ENCODE measurements at regions not wholly inside any gene's neighbourhood (a gene's known extent, or its start where the extent isn't known, plus 50 kb on each side); places are given as distances from the start of the nearest gene placed in this dataset.

- TF ChIP-seq POLR2AphosphoS5 (IDR thresholded peaks at IDR 0.05; ENCODE audit: low read depth, low read length), result no peak
- TF ChIP-seq TAF1 (IDR thresholded peaks at IDR 0.05; ENCODE audit: borderline replicate concordance, insufficient read depth, low read length), result no peak
- no peak for TF ChIP-seq REST (IDR thresholded peaks at IDR 0.05; ENCODE audit: insufficient read depth in 1 of 2, low read depth in 2 of 2, low read length in 2 of 2)
- no peak for TF ChIP-seq FOXP2 (optimal IDR thresholded peaks at IDR 0.05; ENCODE audit: borderline replicate concordance, extremely low read depth, extremely low read length, insufficient read depth)
These were observed 158.9 kb downstream of the CEMIP2 start for GRCh38 chr9:71609448-71609830.

Measured in PFSK-1 (cell line).